ENCODE measurements at regions not wholly inside any gene's neighbourhood (a gene's known extent, or its start where the extent isn't known, plus 50 kb on each side); places are given as distances from the start of the nearest gene placed in this dataset.
A peak's percentile ranks its signal among the peaks of the same experiment; 100 is the strongest.

DNA sequence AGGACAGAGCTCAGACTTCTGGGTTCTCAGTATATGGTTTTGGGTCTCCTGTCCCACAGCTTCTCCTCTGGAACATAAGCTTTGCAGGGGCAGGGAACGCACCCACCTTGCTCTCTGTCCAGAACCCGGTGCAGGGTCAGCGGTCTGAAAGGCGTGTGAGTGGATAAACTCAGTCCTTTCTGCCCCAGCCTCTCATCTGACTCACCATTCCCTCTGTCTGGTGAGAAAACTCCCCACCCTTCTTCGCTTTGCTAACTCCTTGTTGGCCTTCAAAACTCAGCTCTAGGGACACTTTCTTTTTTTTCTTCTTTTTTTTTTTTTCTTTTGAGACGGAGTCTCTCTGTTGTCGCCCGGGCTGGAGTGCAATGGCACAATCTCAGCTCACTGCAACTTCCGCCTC lies 68.9 kb upstream of the NUP50 start (continued):
- TF ChIP-seq HNRNPLL (IDR thresholded peaks at IDR 0.05; ENCODE audit: low read depth, low read length, poor library complexity, severe bottlenecking), result no peak
- no peak for TF ChIP-seq ARHGAP35 (IDR thresholded peaks at IDR 0.05; ENCODE audit: partially characterized antibody)

DNA sequence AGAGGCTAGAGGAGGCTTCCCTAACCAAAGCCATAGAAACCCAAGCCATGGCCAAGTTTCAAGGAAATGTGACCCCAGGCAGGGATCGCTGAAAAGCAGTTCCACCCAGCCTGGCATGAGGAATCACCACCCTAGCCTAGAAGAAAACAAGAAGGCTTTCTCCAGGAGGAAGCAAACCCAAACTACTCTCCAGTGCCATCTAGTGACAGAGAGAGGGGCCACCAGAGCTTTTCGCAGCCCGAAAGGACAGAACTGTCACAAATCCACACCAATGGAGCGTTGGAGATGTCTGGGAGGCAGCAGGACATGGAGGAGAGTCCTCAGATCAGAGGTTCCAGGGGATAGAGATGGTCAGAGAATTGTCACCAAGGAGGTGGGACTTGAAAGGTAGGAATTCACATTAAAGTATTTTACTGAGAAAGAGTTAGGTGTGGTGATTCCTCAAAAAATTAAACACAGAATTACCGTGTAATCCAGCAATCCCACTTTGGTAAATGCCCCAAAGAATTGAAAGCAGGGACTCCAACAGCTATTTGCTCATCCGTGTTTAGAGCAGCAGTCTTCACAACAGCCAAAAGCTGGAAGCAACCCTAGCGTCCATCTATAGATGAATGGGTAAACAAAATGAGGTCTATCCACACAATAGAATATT lies 67.3 kb upstream of the NUP50 start:
- no peaks in the 10 kb centered on the region for H3K36me3 ChIP-seq (ENCODE audit: control insufficient read depth, insufficient read depth, low read length)
- in situ Hi-C loops (cut with MboI), result loop anchor here (5.0 kb wide), 1 partner anchor 161 kb away; no protein-coding TSS in a partner anchor
- TF ChIP-seq, protein P1, sequence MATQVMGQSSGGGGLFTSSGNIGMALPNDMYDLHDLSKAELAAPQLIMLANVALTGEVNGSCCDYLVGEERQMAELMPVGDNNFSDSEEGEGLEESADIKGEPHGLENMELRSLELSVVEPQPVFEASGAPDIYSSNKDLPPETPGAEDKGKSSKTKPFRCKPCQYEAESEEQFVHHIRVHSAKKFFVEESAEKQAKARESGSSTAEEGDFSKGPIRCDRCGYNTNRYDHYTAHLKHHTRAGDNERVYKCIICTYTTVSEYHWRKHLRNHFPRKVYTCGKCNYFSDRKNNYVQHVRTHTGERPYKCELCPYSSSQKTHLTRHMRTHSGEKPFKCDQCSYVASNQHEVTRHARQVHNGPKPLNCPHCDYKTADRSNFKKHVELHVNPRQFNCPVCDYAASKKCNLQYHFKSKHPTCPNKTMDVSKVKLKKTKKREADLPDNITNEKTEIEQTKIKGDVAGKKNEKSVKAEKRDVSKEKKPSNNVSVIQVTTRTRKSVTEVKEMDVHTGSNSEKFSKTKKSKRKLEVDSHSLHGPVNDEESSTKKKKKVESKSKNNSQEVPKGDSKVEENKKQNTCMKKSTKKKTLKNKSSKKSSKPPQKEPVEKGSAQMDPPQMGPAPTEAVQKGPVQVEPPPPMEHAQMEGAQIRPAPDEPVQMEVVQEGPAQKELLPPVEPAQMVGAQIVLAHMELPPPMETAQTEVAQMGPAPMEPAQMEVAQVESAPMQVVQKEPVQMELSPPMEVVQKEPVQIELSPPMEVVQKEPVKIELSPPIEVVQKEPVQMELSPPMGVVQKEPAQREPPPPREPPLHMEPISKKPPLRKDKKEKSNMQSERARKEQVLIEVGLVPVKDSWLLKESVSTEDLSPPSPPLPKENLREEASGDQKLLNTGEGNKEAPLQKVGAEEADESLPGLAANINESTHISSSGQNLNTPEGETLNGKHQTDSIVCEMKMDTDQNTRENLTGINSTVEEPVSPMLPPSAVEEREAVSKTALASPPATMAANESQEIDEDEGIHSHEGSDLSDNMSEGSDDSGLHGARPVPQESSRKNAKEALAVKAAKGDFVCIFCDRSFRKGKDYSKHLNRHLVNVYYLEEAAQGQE (IDR thresholded peaks at IDR 0.05; ENCODE audit: borderline replicate concordance), result peak; percentile 54
- TF ChIP-seq, protein P1 (CRISPR knock-in tag; IDR thresholded peaks at IDR 0.05; ENCODE audit: low read depth), result no peak
- TF ChIP-seq RBBP5 (IDR thresholded peaks at IDR 0.05; ENCODE audit: borderline replicate concordance, insufficient read depth, low read length, poor library complexity, severe bottlenecking) (no peak), NR1H2 (CRISPR knock-in tag; IDR thresholded peaks at IDR 0.05) (no peak), RFX5 (IDR thresholded peaks at IDR 0.05; ENCODE audit: low read depth, low read length) (no peak), NFXL1 (CRISPR knock-in tag; IDR thresholded peaks at IDR 0.05) (no peak)
- TF ChIP-seq, protein P2, sequence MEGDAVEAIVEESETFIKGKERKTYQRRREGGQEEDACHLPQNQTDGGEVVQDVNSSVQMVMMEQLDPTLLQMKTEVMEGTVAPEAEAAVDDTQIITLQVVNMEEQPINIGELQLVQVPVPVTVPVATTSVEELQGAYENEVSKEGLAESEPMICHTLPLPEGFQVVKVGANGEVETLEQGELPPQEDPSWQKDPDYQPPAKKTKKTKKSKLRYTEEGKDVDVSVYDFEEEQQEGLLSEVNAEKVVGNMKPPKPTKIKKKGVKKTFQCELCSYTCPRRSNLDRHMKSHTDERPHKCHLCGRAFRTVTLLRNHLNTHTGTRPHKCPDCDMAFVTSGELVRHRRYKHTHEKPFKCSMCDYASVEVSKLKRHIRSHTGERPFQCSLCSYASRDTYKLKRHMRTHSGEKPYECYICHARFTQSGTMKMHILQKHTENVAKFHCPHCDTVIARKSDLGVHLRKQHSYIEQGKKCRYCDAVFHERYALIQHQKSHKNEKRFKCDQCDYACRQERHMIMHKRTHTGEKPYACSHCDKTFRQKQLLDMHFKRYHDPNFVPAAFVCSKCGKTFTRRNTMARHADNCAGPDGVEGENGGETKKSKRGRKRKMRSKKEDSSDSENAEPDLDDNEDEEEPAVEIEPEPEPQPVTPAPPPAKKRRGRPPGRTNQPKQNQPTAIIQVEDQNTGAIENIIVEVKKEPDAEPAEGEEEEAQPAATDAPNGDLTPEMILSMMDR (IDR thresholded peaks at IDR 0.05 in 2 of 3, conservative IDR thresholded peaks at IDR 0.05 in 1 of 3; ENCODE audit: insufficient read depth in 2 of 3, low read depth in 1 of 3, low read length in 3 of 3), result peak; percentile 70 to 74 (median 71)

More for the DNA sequence above, 67.3 kb upstream of the NUP50 start:
- H3K9ac ChIP-seq (ENCODE audit: insufficient read depth in 1 of 2, low read depth in 2 of 2, low read length in 2 of 2), result no peak overlapping the region
- H3K4me1 ChIP-seq (replicated peaks in 1 of 2; ENCODE audit: control insufficient read depth in 2 of 2, insufficient read depth in 2 of 2, low read length in 2 of 2), result no peaks in the 10 kb centered on the region
- ChIA-PET POLR2A (interaction anchor here (0.6 kb wide), 1 partner anchor 158 kb away, joined by 3 read pairs; no protein-coding TSS in a partner anchor), CTCF (ENCODE audit: low intra/inter-chr PET ratio) (interaction anchor here (0.5 to 1.6 kb wide), 2 partner anchors 121 to 294 kb away, joined by 3 to 5 read pairs; no protein-coding TSS in a partner anchor)
- no peaks in the 10 kb centered on the region for H4K20me1 ChIP-seq (replicated peaks; ENCODE audit: control insufficient read depth, insufficient read depth, low read length)
- H3K27ac ChIP-seq (ENCODE audit: extremely low read depth, low read depth, low read length), result no peak overlapping the region
- H3K27me3 ChIP-seq (ENCODE audit: control insufficient read depth in 2 of 2, insufficient read depth in 2 of 2, low read length in 2 of 2), result peaks cover 3 to 28% of the 10 kb centered on the region in 2 experiments
- no peaks in the 10 kb centered on the region for H3K9me1 ChIP-seq (ENCODE audit: control insufficient read depth, insufficient read depth, low read length)
- peak; percentile 84 for ATAC-seq
- intact Hi-C loops (cut with micrococcal nuclease), result loop anchor here (2.0 kb wide), 1 partner anchor 276 kb away; no protein-coding TSS in a partner anchor
- H2AFZ ChIP-seq (ENCODE audit: low read depth, low read length), result no peak overlapping the region
- peak; percentile 49 to 58 (median 55) for DNase-seq (ENCODE audit: extremely low read depth in 1 of 4, low spot score in 3 of 4)
- H3K4me2 ChIP-seq (ENCODE audit: insufficient read depth, low read length), result no peak overlapping the region
- H3K79me2 ChIP-seq (ENCODE audit: control insufficient read depth, insufficient read depth, low read length), result no peaks in the 10 kb centered on the region
- no peak overlapping the region for H3K4me3 ChIP-seq
- no peaks in the 10 kb centered on the region for H3K9me3 ChIP-seq (replicated peaks; ENCODE audit: control insufficient read depth, insufficient read depth, low read depth, low read length)
- BruUV-seq (replicated peaks), result no TSS peak
- peak; percentile 82 for FAIRE-seq
- WGBS (ENCODE audit: insufficient coverage, low coverage, missing lambda C conversion rate), result 0% methylated on average over 7 of the region's 7 CpGs
